ENCODE measurements at regions not wholly inside any gene's neighbourhood (a gene's known extent, or its start where the extent isn't known, plus 50 kb on each side); places are given as distances from the start of the nearest gene placed in this dataset.

GRCh38 chr14:45610318-45610717, 357.3 kb upstream of the MIS18BP1 start:
- ATAC-seq, result no peak

More at GRCh38 chr14:45610318-45610717, 357.3 kb upstream of the MIS18BP1 start:
- TF ChIP-seq AFF4 (CRISPR knock-in tag; IDR thresholded peaks at IDR 0.05), result no peak
- TF ChIP-seq DIDO1 (tag; IDR thresholded peaks at IDR 0.05; ENCODE audit: low read depth), result no peak
- TF ChIP-seq CHD4 (IDR thresholded peaks at IDR 0.05; ENCODE audit: insufficient read depth, insufficient replicate concordance, low read depth, low read length, poor library complexity, severe bottlenecking), result no peak
- no peak for TF ChIP-seq GATAD2A (IDR thresholded peaks at IDR 0.05)
- no peaks in the 10 kb centered on the region for H3K4me1 ChIP-seq (replicated peaks in 1 of 2; ENCODE audit: control insufficient read depth in 2 of 2, insufficient read depth in 2 of 2, low read length in 2 of 2)
- H3K27me3 ChIP-seq (ENCODE audit: control insufficient read depth in 2 of 2, insufficient read depth in 2 of 2, low read length in 2 of 2), result no peaks in the 10 kb centered on the region
- no peaks in the 10 kb centered on the region for H4K20me1 ChIP-seq (replicated peaks; ENCODE audit: control insufficient read depth, insufficient read depth, low read length)
- CTCF ChIA-PET (ENCODE audit: low intra/inter-chr PET ratio), result no interaction called here
- no peak for DNase-seq (ENCODE audit: extremely low read depth in 1 of 4, low spot score in 3 of 4)
- no TSS peak for BruUV-seq (replicated peaks)
- no peaks in the 10 kb centered on the region for H3K79me2 ChIP-seq (ENCODE audit: control insufficient read depth, insufficient read depth, low read length)
- H3K36me3 ChIP-seq (ENCODE audit: control insufficient read depth, insufficient read depth, low read length), result no peaks in the 10 kb centered on the region
- POLR2A ChIA-PET, result no interaction called here
- H3K9me1 ChIP-seq (ENCODE audit: control insufficient read depth, insufficient read depth, low read length), result no peaks in the 10 kb centered on the region
- intact Hi-C loops (cut with micrococcal nuclease) (no loop called here), in situ Hi-C loops (cut with MboI) (no loop called here)
- no peak for FAIRE-seq
- H3K9ac ChIP-seq (ENCODE audit: insufficient read depth in 1 of 2, low read depth in 2 of 2, low read length in 2 of 2), result no peak overlapping the region
- H2AFZ ChIP-seq (ENCODE audit: low read depth, low read length), result no peak overlapping the region
- H3K27ac ChIP-seq (ENCODE audit: extremely low read depth, low read depth, low read length), result no peak overlapping the region
- no peaks in the 10 kb centered on the region for H3K9me3 ChIP-seq (replicated peaks; ENCODE audit: control insufficient read depth, insufficient read depth, low read depth, low read length)
- H3K4me3 ChIP-seq, result no peak overlapping the region
- 0% methylated on average over 1 of the region's 1 CpG for WGBS (ENCODE audit: insufficient coverage, low coverage, missing lambda C conversion rate)
- H3K4me2 ChIP-seq (ENCODE audit: insufficient read depth, low read length), result no peak overlapping the region
